ENCODE measurements at regions not wholly inside any gene's neighbourhood (a gene's known extent, or its start where the extent isn't known, plus 50 kb on each side); places are given as distances from the start of the nearest gene placed in this dataset.
A peak's percentile ranks its signal among the peaks of the same experiment; 100 is the strongest.
"Not testable (repeated sequence)": the region's sequence is repeated elsewhere in the genome, so short reads cannot be mapped to it uniquely, and the experiment has no call there.

GRCh38 chr5:78726571-78726970 lies 78.0 kb upstream of the LHFPL2 start:
- no peak for DNase-seq

- DNase-seq = no peak
Measured at GRCh38 chr5:78726003-78726402, 77.4 kb upstream of the LHFPL2 start.

DNA sequence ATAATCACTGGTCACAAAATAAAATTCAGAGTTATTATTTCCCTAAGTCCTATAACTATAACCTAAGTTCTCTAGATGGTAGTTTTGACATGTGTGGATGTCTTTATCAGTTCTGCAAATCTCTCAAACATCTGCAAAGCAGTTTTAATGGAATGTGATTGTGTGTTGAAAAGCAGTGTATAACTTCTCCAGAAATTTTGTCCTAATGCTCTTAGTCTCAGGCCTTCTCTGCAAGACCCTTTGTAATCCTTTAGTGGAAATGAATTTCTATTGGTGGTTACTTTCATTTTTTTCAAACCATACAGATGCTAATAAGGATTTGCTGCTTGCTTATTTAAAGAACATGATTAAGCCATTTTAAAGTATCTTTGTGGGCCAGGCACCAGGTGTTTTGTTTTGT lies 75.5 kb upstream of the LHFPL2 start:
- no peak for DNase-seq

DNA sequence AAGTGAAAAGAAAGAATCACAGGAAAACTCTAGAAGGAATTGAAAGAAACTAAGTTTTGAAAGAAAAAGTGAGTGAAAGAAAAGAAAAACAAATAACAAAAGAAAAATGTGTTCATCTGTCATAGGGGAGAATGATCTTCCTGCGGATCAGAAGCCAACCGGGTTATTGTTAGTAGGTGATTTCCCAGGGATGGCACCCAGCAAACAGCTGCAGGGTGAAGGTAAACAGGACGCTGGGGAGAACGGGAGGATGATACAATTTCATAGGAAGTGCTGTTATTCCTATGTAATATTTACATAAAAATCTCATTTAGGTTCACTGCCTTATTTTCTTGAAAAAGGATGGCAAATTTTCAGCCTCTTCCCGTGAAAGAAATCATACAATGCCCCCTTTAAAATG lies 72.4 kb upstream of the LHFPL2 start:
- DNase-seq = no peak

DNA sequence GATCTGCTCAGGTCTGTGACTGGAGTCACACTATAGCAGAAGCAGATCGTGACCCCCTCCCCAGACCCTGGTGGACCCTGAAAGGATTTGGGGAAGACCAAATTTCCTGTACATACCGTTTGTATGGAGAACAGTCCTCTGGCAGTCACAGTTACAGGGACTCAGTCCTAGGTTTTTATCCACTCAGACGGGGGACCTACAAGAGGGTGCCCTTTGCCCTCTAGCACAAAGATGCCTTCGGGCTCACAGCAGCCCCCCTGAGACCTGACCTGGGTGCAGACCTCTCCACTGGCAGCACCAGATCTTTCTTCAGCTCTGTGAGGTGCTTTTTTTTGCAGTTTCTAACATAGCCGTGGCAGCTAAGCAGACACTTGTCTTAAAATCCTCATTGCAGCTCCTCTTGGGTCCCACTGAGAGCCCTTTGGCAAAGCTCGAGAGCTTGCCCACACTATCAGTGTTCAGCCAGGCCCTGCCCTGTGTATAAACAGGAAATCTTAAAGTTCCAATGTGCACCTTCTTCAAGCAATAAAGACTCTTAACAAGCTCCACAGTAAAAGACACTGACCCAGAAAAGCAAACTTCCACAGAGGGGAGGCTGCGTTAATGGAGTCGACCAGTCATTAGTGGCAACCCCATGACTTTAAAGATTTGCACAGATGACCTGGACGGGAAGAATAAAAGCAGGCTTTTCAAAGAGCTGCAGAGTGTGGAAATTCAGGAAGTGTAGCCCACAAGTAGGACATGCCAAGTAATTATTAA lies 71.8 kb upstream of the LHFPL2 start:
- no peak for DNase-seq

DNA sequence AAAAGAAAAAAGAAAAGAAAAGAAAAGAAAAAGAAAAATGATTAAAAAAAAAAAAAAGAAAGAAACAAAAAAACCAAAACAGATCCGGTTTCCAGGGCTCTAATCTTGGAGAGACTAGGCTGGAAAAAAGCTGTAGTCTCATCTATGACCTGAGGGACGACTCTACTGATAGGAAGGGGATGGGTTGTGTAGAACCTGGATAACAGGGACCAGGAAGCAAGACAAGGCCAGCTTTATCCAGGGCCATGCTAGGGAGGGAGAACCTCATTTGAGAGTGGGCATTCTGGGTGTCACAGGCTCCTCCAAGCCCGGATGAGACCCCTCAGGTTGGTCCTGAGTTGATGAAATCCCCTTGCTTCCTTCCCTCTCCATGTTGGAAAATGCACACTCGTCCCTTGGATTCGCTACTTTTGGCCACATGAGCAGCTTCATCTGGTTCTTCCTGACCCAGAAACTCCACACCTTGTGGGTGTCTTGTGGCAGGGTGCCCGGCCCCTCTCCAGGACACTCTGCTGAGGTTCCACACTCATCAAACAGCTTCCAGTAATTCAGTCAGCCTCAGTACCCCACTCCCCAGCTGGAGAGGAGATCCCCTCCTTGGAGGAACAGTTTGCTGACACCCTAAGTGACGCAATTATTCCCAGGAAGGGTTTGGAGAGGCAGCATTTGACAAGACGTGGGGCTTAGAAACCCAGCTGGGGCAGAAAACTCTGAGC lies 71.1 kb upstream of the LHFPL2 start:
- DNase-seq = no peak

- DNase-seq = no peak
Measured at GRCh38 chr5:78718824-78719223, 70.3 kb upstream of the LHFPL2 start.

GRCh38 chr5:78717674-78718584 lies 69.4 kb upstream of the LHFPL2 start:
- DNase-seq = peak; percentile 2

DNA sequence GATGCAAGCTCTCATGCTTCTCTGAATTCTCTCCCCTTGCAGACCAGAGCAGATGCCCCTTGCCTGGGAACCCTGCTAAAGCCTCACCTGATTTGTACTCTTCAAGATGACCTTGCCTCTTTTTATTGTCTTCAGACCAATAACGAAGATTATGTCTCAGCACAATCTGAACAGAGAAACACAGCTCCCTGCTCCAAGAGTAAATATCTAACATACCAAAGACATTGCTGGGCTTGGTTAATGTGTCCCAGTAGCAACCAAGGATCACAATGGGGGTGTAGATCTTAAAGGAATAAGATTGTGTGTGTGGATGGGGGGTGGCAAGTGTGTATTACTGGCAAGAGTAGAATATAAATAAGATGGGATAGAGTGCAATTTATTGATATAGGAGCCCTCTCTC lies 67.6 kb upstream of the LHFPL2 start:
- DNase-seq = no peak

DNA sequence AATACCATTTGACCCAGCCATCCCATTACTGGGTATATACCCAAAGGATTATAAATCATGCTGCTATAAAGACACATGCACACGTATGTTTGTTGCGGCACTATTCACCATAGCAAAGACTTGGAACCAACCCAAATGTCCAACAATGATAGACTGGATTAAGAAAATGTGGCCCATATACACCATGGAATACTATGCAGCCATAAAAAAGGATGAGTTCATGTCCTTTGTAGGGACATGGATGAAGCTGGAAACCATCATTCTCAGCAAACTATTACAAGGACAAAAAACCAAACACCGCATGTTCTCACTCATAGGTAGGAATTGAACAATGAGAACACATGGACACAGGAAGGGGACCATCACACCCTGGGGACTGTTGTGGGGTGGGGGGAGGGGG lies 66.8 kb upstream of the LHFPL2 start:
- DNase-seq = not testable (repeated sequence)

GRCh38 chr5:78711670-78712069 lies 63.1 kb upstream of the LHFPL2 start:
- DNase-seq = not testable (repeated sequence)

GRCh38 chr5:78709729-78710430 lies 61.3 kb upstream of the LHFPL2 start:
- DNase-seq = not testable (repeated sequence)

- no peak for DNase-seq
Measured at GRCh38 chr5:78706825-78707224, 58.3 kb upstream of the LHFPL2 start.

GRCh38 chr5:78706381-78706780 lies 57.8 kb upstream of the LHFPL2 start:
- DNase-seq = no peak

DNA sequence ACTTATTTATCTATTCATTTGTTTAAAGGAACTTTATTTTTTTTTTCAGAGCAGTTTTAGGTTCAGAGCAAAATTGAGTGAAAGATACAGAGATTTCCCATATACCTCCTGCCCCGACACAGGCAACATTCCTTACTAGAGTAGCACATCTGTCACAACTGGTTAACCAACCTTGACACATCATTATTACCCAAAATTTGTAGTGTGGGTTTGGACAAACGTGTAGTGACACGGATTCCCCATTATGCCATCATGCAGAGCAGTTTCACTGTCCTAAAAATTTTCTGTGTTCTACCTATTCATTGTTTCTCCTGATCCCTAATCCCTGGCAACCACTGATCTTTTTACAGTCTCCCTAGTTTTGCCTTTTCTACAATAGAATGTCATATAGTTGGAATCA lies 57.3 kb upstream of the LHFPL2 start:
- DNase-seq = no peak

DNA sequence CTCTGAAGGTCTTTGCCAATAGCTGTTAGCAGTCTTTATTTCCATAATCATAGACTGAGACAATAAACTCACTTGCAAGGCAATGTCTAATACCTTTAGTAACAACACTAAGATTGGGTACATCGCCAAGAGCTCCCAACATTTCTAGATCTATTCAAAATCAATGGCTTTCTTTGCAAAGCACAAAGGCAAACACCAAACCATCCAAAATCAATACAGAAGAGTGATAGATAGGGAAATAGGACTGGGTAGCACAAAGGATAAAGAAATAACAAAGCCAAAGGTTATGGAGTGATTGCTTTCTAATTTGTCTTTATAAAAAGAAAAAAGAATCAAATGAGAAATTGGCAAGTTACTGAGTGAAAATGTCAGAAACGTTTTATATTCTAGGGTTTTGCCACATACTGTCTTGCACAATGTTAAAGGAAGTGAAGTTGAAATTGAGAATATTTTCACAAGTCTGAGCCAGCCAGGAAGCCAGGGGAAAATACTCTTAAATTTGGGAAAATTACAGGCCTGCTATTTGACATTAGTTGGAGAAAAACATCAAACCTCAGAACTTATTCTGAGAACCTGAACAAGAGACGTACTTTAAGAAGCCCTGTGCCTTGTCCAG lies 53.3 kb upstream of the LHFPL2 start:
- no peak for DNase-seq

- DNase-seq = no peak
Measured at GRCh38 chr5:78699552-78700153, 51.1 kb upstream of the LHFPL2 start.

DNA sequence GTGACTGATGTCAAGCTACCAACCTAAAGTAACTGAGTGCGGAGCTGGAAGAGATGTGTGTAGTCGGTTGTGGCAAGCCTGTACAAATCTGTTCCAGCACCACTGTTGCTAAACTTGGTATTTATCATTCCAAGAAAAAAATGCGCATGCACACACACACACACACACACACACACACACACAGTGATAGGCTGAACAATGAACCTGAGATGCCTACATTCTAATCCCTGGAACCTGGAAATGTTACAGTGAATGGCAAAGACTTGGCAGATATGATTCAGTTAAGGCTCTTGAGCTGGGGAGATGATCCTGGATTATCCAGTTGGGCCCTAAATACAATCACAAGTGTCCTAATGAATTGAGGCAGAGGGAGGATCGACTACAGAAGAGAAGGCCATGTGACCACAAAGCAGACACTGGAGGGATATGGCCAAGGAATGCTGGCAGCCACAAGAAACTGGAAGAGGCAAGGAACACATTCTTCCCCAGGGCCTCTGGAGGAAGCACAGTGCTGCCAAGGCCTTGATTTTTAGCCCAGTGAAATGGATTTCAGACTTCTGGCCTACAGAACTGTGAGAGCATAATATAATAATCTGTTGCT lies 49.7 kb upstream of the LHFPL2 start:
- DNase-seq = no peak
